ENCODE measurements at regions not wholly inside any gene's neighbourhood (a gene's known extent, or its start where the extent isn't known, plus 50 kb on each side); places are given as distances from the start of the nearest gene placed in this dataset.

DNA sequence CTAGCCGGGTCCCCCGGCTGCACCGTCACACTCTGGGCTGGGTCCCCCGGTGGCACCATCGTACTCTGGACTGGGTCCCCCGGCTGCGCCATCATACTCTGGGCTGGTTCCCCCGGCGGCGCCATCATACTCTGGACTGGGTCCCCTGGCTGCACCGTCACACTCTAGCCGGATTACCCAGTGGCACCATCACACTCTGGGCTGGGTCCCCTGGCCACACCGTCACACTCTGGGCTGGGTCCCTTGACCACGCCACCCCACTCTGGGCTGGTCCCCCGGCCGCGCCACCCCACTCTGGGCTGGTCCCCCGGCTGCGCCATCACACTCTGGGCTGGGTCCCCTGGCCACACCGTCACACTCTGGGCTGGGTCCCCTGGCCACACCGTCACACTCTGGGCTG, 653.8 kb upstream of the ID2 start:
- no peak for DNase-seq (ENCODE audit: low read depth in 2 of 2)

DNA sequence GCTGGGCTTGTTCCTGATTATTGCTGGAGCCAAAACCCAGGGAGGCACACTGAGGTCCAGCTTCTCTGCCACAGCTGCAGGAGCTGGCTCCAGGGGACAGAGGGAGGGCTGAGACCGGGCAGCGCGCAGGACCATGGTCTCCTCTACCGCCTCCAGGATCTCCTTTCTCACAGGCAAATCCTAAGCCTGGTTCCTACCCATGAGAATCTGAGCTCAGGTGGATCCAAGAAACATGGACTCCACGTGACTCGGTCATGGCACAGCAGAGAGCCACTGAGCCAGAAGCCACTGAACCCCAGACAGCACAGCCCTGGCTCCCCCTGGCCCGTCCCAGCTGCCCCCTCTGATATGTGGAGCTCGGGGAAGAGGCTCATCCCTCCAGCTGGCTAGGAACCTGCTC, 653.4 kb upstream of the ID2 start:
- DNase-seq (ENCODE audit: low read depth in 2 of 2) = no peak

DNA sequence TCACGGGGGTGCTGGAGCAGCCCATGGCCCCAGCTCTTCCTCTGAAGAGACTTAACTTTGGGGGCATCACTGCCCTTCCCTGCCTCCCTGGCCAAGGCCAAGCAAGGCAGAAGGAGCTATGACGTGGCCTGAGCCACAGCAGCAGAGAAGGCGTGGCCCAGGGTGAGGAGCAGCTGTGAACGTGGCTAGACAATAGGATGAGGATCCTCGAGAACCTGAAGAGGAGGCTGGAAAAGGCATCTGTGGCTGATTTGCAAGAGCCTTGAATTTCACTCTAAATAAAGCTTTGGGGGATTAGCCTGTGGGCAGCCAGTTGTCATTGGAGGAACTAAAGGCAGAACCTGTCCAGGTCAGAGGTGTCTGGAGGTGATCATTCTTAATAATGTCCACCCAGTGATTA, 652.9 kb upstream of the ID2 start:
- no peak for DNase-seq (ENCODE audit: low read depth in 2 of 2)

DNA sequence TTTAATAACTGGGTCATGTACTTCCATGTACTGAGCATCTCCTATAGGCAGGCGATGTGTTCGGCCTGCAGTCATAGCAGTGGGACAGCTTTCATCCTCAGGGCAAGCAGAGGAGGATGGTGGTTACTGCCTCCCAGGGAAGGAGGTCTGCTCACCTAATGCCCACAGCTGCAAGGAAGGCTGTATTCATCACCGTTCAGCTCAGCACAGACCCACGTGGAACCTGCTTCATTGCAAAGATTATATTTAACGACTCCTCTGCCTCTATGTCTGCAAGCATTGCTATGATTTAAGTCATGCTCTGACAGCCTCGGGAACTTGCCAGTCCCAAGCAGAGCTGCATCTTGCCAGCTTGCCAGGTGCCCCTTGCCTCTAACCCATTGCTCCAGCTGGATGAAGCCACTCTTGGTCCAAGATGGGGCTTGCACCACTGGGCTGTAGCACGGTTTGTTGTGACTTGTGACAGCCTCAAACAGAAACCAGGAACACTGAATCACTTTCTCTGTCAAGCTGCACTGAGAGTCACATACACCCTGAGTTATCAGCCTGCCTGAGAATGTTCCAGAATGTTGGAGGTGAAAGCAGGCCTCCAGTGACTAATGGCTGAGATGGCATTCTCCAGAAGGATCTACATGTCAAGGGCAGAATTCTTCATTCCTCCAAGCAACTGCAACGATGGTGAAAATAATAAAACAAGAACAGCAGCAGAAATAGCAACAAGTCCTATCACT, 651.1 kb upstream of the ID2 start:
- no peak for DNase-seq (ENCODE audit: low read depth in 2 of 2)

DNA sequence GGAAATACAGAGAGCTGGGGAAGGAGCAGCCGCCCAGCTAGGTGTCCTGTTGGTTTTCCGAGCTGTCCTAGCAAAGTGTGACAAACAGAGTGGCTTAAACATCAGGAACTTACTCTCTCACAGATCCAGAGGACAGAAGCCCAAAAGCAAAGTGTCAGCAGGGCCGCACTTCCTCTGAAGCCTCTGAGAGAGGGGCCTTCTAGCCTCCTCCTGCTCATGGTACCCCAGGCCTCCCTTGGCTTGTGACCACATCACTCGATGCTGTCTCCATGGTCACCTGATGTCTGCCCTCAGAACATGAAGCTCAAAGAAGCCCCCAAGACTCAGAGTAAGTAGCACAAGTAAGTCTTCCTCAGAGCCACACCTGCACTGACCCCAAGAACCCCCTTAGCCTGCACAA, 650.5 kb upstream of the ID2 start:
- no peak for DNase-seq (ENCODE audit: low read depth in 2 of 2)

DNA sequence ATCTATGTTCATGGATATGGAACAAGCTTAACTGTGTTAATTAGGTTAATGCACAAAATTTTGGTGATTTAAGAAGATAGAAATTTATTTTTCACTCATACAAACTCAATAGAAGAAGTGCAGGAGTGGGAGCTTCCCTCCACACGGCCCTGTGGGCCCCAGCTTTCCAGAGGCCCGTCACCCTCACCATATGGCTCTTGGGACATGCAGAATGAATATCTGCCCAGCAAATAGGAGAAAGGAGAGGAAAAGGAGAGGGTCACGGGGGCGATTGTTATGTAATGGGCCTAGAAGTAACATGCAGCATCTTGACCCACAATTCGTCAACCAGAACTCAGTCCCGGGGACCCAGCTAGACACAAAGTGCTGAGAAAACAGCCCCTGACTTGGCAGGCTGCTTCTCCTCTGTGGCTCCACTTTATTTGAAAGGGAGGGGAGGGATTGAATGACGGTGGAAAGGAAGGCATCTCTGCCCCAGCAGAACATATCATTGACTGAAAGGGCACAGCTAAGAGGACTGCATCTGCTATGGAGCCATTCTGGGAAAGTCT, 648.2 kb upstream of the ID2 start:
- no peak for DNase-seq (ENCODE audit: low read depth in 2 of 2)

DNA sequence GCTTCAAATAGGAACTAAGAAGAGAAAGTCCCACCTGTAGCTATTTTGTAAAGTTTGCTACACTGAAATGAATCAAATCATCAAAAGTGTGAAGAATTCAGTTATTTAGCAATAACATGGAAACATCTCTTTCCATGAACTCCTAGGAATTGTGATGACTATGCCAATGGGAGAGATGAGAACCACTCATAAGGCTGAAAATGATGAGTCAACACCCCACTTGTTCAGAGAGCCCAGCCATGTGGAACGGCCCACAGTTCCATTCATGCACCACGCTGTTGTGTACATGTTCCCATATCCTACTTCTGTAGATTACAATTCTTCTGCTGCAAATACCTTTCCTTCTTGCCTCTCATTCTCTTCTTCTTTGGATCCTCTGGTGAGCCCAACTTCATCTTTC, 645.5 kb upstream of the ID2 start:
- DNase-seq (ENCODE audit: low read depth in 2 of 2) = no peak

DNA sequence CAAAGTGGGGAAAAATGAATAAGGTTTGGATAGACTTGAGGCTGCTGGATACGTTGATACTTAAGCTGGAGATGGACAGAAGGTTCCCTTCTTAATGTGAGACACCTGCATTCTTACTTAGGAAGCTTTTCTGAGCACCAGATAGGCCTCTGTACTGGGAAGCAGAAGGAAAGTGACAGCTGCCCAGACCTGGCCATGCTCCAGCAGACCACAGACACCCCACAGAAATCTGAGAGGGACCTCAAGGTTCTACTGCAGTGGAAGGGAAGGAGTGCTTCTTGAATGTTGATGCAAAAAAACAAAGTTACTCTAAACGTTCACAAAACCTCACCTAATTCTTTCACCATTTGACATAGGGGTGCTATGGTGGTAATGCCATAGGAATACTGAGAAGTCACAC, 642.1 kb upstream of the ID2 start:
- DNase-seq (ENCODE audit: low read depth in 2 of 2) = no peak

DNA sequence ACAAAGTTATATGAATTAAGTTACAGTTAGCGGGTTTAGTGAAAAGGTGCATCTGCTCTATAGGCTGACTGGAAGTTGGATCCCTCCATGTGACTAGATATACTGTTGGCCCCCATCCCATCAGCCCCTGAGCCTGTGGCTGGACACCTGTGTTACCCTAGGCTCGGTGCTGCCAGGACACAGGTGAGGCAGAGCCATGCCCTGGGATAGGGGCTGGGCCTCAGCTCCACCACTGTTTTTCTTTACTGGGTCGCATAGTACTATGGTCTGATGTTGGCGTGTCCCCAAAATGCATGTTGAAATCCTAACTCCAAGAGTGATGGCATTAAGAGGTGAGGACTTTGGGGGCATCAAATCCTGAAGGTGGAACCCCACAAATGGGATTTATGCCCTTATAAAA, 638.6 kb upstream of the ID2 start:
- no peak for DNase-seq (ENCODE audit: low read depth in 2 of 2)

DNA sequence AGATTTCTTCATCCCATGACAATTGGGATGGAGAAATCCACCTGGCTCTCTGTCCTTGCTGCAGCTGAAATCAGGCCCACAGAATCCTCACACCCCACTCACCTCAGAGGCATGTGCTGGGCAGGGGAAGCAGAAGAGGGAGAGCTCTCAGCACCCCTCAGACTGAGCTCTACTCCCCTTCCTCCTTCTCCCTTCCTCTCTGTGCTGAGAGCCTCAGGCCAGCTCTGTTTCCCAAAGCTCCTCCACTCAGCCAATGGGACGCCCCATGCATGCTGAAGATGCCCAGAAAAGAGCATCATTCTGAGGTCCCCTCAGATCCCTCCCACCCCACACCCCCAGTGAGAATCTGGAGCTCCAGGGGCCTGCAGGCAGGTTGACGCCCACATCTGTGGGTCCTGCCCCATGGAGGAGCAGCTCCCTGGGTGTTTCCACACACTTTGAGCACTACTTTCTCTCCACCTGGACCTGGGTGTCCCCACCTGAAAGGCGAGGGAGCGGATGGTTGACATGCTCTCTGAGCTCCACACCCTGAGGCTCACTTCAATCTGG, 637.7 kb upstream of the ID2 start:
- DNase-seq (ENCODE audit: low read depth in 2 of 2) = no peak

DNA sequence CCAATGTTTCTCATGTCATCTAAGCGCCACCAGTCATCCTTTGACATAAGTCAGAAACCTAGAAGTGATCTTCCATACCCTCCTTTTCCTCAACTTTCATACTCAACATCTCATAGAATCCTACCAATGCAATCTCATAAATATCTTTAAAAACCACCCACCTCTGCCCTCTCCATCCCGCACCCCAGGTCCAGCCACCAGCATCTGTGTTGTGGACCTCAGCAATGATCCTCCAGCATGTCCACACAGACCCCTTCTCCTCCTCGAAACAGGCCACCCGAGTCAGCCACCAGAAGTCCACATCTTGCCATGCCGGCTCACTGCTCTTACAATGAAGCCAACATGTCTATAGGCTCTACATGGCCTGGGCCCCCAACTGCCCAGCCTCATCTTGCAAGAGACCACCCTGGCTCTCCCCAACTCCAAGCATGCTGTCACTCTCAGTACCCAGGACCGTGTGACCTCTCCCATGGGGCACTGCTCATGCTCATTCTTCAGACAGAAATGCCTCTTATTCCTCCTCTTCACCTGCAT, 636.7 kb upstream of the ID2 start:
- DNase-seq (ENCODE audit: low read depth in 2 of 2) = no peak

DNA sequence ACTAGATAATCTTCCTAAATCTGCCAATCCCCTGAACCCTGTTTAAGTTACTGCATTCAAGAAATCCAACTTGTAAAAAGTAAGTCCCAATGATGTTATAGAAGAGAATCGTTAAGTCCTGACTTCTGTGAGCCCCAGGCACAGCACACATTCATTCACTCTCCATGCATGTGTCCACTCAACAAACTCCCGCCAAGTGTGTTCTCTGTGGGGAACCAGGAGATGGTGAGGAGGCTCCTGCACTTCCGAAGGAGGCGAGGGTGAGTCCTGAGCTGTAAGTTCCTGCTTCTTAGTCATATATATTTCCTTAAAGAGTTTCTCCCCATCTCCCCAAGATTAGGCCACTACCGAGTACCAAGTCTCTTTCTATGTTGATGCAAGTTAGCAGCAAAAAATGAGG, 635.0 kb upstream of the ID2 start:
- DNase-seq (ENCODE audit: low read depth in 2 of 2) = no peak

DNA sequence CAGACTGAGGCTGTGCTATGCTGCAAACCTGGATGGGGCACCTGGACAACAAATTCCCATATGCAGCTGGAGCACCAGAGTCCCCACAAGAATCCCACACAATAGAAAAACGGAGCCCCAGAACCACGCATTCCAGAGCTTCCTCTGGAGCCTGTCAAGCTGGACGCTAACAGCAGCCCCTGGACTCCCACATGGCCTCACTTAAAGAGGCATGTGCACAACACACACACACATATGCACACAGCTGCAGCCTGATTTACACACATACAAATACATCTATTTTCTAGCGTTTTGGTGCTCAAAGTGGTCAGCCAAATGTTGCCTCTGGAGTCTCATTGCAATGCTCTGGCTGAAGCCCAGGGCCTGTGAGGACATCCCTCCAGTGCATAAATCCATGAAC, 632.7 kb upstream of the ID2 start:
- DNase-seq (ENCODE audit: low read depth in 2 of 2) = no peak

DNA sequence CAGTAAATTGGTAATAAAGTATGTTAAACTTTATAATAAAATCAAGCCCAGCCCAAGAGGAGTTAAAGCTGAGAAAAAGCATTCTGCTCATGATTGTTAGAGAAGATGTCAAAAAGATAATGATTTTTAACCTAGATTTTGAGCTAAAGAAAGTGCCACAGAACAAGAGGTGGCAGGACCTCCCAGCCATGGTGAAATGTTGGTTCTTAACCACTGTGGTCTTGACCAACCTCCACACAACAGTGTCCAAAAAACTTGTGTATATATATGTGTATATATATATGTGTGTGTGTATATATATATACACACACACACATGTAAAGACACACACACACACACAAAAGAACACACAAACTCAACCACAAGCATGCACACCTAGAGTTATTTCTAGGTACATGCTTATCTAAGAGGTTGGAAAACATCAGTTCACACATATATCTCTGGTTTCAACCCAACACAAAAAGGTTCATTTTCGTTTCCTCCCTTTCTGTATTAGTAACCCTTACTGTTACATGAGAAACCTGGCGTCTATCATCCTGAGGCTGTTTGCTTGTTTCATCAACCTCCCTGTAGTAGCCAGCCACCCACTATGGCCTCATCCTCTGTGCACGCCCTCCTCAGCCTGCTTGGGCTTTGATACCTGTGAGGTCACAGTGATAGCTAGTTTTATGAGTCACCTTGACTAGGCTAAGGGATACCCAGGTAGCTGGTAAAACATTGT, 631.8 kb upstream of the ID2 start:
- no peak for DNase-seq (ENCODE audit: low read depth in 2 of 2)

DNA sequence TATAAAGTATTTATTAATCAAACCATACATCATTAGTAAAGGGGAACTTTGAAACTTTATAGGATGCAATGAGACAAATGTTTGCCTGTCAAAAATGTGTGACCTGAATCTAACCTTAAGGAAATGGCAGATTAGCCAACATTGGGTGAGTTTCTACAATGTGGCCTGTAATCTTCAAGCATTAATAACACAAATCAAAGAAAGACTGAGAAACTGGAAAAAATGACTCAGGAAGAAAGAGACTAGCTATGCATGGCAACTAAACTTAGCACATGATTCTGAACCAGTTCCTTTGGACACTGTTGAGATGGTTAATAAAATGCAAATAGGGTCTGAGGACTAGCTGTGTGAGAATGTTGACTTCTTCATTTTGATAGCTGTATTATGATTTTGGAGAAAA, 628.6 kb upstream of the ID2 start:
- no peak for DNase-seq (ENCODE audit: low read depth in 2 of 2)

DNA sequence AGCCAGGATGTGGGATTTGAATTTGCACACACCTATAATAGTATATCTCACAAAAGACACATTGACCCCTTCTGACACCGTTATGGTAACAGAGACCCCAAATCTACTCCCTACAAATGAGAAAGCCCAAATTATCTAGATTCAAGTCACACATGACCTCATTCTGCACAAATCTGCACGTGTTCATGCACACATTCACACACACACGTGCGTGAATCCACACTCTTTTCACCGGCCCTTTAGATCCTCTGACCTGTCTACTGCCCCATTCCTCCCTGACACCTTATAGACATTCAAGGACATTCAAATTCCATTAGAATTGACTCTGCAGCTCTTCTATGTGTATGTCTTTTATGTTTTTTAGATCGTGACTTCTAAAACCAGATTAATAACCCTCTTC, 627.8 kb upstream of the ID2 start:
- DNase-seq (ENCODE audit: low read depth in 2 of 2) = no peak

DNA sequence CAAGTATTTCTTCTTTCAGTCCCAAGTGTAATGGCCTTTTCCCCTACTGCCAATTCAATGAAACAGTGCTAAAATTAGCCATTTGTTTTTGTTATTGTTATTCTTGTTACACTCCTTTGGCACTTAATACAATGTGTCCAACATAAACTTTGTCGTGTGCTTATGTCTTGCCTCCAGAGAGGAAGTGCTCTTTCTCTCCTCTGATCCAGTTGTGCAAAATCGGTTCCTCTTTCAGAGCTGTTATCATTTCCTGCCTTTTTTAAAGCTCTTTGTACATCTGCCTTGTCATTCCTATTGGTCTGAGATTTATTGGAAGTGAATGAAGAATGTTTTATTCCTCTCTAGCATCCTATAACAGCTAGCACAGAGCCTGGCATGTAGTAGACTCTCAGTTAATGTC, 623.2 kb upstream of the ID2 start:
- DNase-seq (ENCODE audit: low read depth in 2 of 2) = no peak

DNA sequence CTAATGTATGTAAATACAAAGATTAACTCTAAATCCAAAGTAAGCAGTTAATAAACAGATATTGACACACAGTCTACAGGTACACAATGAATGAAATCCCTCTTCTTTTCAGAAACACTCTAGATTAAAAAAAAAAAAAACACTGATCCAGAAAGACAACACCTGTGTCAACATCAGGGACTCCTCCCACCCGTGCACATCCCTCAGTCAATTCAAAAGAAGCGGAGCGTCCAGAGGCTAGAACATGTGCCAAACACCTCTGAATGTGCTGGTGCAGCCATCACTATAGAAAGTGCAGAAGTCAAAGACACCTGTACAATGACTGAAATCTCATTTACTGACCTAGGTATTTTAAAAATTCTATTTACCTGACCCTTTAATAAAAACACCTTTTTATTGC, 622.6 kb upstream of the ID2 start:
- DNase-seq (ENCODE audit: low read depth in 2 of 2) = no peak

DNA sequence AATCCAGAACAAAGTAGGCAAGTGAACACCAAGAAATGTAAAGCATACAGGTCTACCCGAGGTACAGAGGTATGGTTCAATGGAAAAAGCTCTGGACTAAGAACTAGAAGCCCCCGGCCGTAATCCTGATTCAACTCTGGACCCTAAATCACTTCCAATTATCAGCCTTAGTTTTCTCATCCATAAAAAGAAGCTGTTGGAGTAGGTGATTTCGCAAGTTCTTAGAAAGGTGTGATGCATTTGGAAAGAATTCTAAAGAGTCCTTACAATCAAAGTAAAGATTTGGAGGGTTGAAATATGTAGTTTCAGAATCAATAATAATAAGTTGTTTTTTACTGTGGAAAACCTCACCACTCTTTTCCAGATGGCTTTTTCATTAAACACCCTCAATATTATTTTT, 622.1 kb upstream of the ID2 start:
- no peak for DNase-seq (ENCODE audit: low read depth in 2 of 2)

DNA sequence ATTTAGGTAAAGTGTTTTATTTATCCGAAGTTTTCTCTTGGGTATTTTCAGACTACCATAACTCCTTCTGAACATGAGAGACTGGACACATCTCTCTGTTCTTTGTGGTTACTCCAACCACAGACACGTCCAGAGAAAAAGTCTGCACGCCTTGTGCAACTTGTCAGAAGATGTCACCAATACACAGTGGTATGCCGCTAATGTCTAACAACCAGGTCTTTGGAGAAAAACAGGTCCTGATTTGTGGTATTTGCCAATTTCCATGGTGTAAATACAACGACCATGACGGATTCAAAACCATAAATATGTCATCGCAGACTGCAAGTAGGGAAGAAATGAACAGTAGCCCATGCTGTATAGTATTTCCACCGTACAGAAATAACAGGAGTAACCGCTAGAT, 620.6 kb upstream of the ID2 start:
- DNase-seq (ENCODE audit: low read depth in 2 of 2) = no peak

DNA sequence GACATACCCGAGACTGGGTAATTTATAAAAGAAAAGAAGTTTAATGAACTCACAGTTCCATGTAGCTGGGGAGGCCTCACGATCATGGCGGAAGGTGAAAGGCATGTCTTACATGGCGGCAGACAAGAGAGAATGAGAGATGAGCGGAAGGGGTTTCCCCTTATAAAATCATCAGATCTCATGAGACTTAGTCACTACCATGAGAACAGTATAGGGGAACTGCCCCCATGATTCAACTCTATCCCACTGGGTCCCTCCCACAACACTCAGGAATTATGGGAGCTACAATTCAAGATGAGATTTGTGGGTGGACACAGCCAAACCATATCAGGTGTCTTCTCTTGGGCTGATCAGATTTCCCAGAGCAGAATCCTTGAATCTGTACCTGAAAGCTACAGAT, 617.3 kb upstream of the ID2 start:
- no peak for DNase-seq (ENCODE audit: low read depth in 2 of 2)

DNA sequence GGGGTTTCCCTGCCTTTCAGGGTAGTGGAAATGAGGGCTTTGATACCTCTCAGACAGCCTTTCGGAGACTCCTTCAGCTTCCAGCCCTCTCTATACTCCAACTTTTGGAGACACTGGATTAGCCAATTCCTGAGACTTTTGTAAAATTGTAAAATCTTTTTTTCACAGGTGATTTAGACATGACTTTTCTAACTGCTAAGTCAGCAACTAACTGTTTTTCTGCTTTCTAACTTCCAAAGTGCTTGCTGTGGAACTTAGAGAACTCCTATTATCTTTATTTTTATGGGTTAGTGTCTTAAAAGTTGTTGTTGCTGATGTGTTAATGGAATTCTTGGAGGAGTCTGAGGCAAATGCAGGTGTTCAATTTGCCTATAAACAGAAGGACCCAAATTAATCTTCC, 616.7 kb upstream of the ID2 start:
- no peak for DNase-seq (ENCODE audit: low read depth in 2 of 2)
